AG09309 (cell line): ENCODE measurements at regions not wholly inside any gene's neighbourhood (a gene's known extent, or its start where the extent isn't known, plus 50 kb on each side); places are given as distances from the start of the nearest gene placed in this dataset.

Experiments
- DNase-seq: peaks from one replicate; pipeline ENCODE4 v3.0.0-alpha.2; 2010; ENCODE audit warnings: low read depth
- H3K4me3 ChIP-seq: 2 replicates; pipeline ENCODE4 v1.5.1; 2011; ENCODE audit warnings: mild to moderate bottlenecking, low read depth, low read length, moderate library complexity; ENCODE audit not compliant: control insufficient read depth
- TF ChIP-seq, protein P1 (sequence below): IDR thresholded peaks from 2 replicates; pipeline ENCODE4 v1.5.1; 2011; ENCODE audit warnings: mild to moderate bottlenecking, low read depth, low read length, inconsistent platforms; ENCODE audit not compliant: insufficient read depth, control insufficient read depth; ENCODE audit errors: missing control alignments

DNA sequence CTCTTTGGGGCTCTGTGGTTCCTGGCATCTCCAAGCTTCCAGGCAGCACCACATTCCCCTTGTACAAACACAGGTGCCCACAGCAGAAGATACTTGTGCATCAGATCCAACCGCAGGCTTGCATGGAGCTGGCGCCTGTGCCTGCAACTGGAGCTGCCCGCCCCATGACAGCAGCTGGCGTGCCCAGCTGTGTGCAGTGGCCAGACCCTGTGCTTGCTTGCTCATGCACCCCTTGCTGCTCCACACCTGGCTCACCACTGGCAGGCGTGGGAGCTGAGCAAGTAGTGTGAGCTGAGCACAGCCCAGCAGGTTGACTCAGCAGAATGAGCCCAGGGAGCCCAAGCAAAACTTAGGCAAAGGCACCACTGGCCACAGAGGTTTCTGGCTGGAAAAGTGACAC lies 84.4 kb upstream of the STARD4 start:
- no peak overlapping the region for H3K4me3 ChIP-seq
- TF ChIP-seq, protein P1, sequence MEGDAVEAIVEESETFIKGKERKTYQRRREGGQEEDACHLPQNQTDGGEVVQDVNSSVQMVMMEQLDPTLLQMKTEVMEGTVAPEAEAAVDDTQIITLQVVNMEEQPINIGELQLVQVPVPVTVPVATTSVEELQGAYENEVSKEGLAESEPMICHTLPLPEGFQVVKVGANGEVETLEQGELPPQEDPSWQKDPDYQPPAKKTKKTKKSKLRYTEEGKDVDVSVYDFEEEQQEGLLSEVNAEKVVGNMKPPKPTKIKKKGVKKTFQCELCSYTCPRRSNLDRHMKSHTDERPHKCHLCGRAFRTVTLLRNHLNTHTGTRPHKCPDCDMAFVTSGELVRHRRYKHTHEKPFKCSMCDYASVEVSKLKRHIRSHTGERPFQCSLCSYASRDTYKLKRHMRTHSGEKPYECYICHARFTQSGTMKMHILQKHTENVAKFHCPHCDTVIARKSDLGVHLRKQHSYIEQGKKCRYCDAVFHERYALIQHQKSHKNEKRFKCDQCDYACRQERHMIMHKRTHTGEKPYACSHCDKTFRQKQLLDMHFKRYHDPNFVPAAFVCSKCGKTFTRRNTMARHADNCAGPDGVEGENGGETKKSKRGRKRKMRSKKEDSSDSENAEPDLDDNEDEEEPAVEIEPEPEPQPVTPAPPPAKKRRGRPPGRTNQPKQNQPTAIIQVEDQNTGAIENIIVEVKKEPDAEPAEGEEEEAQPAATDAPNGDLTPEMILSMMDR, result no peak
- no peak for DNase-seq

DNA sequence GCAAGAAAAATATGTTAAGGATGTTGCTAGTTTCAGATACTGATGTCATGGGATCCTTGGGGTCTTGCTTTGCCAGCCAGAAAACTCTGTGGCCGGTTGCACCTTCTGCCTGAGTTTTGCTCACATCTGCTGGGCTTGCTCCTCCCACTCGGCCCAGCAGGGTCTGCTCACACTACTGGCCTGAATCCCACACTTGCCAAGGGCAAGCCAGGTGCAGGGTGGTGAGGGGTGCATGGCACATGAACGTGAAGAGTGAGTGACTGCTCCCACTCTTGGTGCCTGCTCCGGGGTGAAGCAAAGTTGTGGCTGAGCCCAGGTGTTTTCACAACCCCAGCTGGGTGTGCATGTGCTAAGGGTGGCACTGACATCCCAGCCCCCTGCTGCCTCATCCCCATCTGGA lies 83.1 kb upstream of the STARD4 start:
- DNase-seq, result no peak
- TF ChIP-seq, protein P1, result no peak
- no peak overlapping the region for H3K4me3 ChIP-seq

DNA sequence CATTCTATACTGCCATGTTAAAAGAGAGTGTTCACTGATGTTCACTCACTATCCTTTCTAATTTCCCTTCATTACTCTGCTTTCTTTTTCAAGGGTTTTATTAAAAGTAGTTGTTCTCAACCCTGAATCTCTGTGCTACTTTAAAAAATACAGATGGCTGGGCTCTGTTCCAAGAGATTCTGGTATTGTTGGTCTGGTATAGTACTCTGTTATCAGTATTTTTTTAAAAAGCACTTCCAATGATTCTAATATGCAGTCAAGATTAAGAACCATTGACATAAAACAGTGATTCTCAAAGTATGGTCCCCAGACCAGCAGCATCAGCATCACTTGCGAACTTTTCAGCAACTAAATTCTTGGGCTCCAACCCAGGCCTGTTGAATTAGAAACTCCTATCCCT lies 77.0 kb upstream of the STARD4 start:
- no peak overlapping the region for H3K4me3 ChIP-seq
- TF ChIP-seq, protein P1, result no peak
- DNase-seq, result no peak

DNA sequence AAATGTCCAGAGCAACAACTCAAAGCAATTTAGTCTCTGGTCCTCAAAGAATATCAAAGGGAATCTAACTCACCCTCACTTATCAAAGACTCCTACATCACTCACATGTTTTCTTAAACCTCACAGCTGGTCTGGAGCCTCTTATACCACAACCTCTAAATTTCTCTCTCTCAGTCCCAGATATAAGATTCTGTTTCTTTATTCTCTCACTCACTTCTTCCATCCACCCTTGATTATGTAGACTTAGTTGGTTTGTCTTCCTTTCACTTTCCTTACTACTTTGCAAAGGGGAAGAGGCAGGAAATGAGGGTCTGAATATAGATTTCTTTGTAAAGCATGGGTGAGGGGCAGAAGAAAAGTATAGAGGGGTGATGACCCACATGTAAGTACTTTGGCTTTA lies 75.4 kb upstream of the STARD4 start:
- TF ChIP-seq, protein P1, result no peak
- no peak overlapping the region for H3K4me3 ChIP-seq
- DNase-seq, result no peak

DNA sequence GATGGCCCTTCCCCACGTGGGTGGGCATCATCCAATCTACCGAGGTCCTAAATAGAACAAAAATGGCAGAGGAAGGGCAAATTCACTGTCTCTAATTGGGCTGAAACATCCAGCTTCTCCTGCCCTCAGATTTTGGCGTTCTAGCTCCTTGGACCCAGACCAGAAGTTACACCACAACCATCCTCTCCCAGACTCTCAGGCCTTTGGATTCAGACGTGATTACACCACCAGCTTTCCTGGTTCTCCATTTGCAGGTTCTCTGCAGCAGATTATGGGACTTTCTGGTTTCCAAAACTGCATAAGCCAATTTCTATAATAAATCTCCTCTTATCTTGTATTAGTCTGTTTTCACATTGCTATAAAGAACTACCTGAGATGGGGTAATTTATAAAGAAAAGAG lies 73.6 kb upstream of the STARD4 start:
- no peak overlapping the region for H3K4me3 ChIP-seq
- TF ChIP-seq, protein P1, result no peak
- no peak for DNase-seq

DNA sequence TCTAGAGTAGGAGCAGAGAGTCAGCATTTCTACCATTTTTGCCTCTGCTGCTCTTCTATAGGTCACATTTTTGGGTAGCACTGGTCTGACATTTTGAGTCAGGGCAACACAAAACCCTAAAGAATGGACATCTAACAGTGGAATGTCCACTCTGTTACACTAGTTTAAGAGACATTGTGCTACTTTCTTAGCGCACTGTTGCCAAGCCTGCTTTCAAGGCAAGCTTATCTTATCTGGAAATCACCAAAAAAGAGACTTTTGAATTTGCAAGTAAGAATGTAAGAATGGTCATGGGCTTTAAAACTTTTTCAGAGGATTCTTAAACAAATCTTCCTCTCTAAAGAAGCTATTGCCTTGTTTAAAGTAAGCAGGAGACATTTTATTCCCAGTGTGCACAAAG lies 73.0 kb upstream of the STARD4 start:
- TF ChIP-seq, protein P1, result no peak
- DNase-seq, result no peak
- H3K4me3 ChIP-seq, result no peak overlapping the region

DNA sequence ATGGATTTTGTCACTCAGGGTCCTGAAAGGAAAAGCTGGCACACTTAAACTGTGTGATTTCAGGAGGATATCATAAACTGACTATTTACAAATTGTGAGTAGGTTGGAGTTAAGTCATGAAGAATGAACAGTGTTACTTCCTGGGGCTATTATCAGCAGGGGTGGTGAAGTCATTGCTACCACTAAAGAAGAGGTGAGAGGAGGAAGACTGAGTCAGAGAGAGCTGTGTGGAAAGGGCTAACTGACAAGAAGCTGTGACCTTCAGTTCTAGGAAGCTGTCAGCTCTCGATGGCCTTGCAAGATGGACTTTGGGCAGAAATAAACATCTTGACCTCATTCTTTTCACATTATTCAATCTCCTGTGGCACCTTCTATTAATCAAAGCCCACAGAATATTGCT lies 72.3 kb upstream of the STARD4 start:
- TF ChIP-seq, protein P1, result no peak
- DNase-seq, result no peak
- H3K4me3 ChIP-seq, result no peak overlapping the region
